Adrenal gland (tissue), 9 donors: ENCODE measurements at regions not wholly inside any gene's neighbourhood (a gene's known extent, or its start where the extent isn't known, plus 50 kb on each side); places are given as distances from the start of the nearest gene placed in this dataset.

Experiments used
- DNase-seq, 7 donors: peaks; one replicate each; pipeline ENCODE4 v3.0.0-alpha.2; 2019 to 2020
- H3K27ac ChIP-seq, 5 donors: fragments of 200-600 bp; sonication (generic) in 4 of 5; 1 replicate in 3 of 5; 2 replicates in 2 of 5; pipeline versions ENCODE4 v1.5.1 to v1.8.0; 2016 to 2020; ENCODE audit warnings: mild to moderate bottlenecking in 1 of 5
- H3K27me3 ChIP-seq: fragments of 200-600 bp; 2 replicates; pipeline ENCODE4 v1.8.0; 2021
- H3K36me3 ChIP-seq, 2 donors: fragments of 200-600 bp; replicated peaks in 1 of 2; 1 replicate in 1 of 2; 2 replicates in 1 of 2; pipeline versions ENCODE4 v1.5.1 to v1.8.0; 2018 to 2022
- H3K4me1 ChIP-seq, 2 donors: fragments of 200-600 bp; replicated peaks in 1 of 2; 1 replicate in 1 of 2; 2 replicates in 1 of 2; pipeline versions ENCODE4 v1.5.1 to v1.8.0; 2018 to 2021
- H3K4me3 ChIP-seq, 4 donors: fragments of 200-600 bp; sonication (generic) in 3 of 4; one replicate each; pipeline ENCODE4 v1.5.1; 2016 to 2018
- H3K9me3 ChIP-seq, 3 donors: fragments of 200-600 bp; sonication (generic) in 1 of 3; replicated peaks in 1 of 3; 1 replicate in 2 of 3; 2 replicates in 1 of 3; pipeline versions ENCODE4 v1.5.1 to v1.8.0; 2016 to 2021
- CTCF ChIP-seq, 6 experiments: fragments of 450-650 bp in 4 of 6; fragments of 200-600 bp in 2 of 6; sonication (generic) in 1 of 6; IDR thresholded peaks; 1 replicate in 5 of 6; 2 replicates in 1 of 6; pipeline versions ENCODE4 v1.5.1 to v1.8.0; 2016 to 2021; ENCODE audit warnings: antibody characterized with exemption in 6 of 6, mild to moderate bottlenecking in 2 of 6, moderate library complexity in 1 of 6
- POLR2A ChIP-seq, 2 donors: fragments of 450-650 bp; IDR thresholded peaks; one replicate each; pipeline ENCODE4 v1.6.1; 2017; ENCODE audit warnings: antibody characterized with exemption in 2 of 2, mild to moderate bottlenecking in 2 of 2, moderate library complexity in 1 of 2
- WGBS, 4 donors: extraction: QIAGEN DNeasy Blood & Tissue Kit in 2 of 4; methylation state at CpG; one replicate each; pipeline versions ENCODE4 v1.1.5 to v1.1.7; 2013 to 2017; 5-methylcytosine and 5-hydroxymethylcytosine counted together
- intact Hi-C, 2 donors: fragments of 100-400 bp; cut with DNase I; formaldehyde crosslinking; loops; one replicate each; pipeline versions ENCODE4 v1.14.1 to v1.15.0; 2022 to 2023
- donor health status: healthy with polysubstance abuse.
- donor health status: Bipolar disorder and iron deficiency.
- donor health status: DM: yes; HTN: yes; CAD: no.
- donor health status: DM: no; HTN: no; CAD: no.
- donor health status: DM: no; HTN: no; CAD: no.

DNA sequence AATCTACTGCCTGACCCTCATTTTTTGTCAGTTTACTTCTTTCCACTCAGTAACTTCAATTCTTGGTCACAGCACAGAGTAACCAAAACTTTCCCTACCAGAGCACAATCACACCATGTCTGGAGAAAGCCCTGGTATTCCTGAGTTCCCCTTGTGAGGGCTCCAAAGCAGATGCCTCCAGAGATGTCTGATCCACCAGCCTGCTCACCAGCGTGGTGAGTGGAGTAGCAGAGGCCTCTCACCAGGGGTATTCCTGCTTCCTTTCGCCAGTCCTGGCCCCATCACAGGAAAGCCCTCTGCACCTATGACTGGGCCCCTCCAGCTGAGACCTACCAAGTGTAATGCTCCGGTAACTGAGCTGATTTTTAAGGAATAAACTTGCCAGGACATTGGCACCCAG, 205.4 kb upstream of the HS3ST3A1 start:
- intact Hi-C loops = no loop called here
- H3K9me3 ChIP-seq = no peaks in the 10 kb centered on the region
- no peak overlapping the region for H3K4me3 ChIP-seq
- H3K27ac ChIP-seq = no peak overlapping the region
- H3K27me3 ChIP-seq = no peaks in the 10 kb centered on the region
- H3K4me1 ChIP-seq = no peaks in the 10 kb centered on the region
- H3K36me3 ChIP-seq = no peaks in the 10 kb centered on the region
- DNase-seq = no peak
- WGBS, 4 donors = 75 to 100% (median 91%) methylated on average over 2 to 3 of the region's 3 CpGs
- TF ChIP-seq CTCF (IDR thresholded peaks at IDR 0.05) = no peak

DNA sequence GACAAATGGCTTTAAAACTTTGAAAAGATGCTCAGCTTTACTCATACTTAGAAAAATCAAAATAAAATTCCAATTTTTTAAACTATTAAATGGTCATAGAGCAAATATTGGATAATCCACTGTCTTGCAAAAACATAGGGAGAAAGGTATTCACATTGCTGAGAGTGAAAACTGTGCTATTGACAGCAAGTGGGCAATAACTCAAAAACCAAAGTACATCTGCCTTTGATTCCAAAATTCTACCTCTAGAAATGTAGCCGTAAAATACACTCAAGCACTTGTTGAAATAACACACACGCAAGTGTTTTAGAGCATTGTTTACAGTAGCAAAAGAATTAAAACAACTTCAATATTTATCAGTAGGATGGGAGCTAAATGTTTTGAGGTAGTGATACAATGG, 210.6 kb upstream of the HS3ST3A1 start:
- no peaks in the 10 kb centered on the region for H3K4me1 ChIP-seq
- H3K27me3 ChIP-seq = no peaks in the 10 kb centered on the region
- no peak for DNase-seq
- TF ChIP-seq POLR2A (IDR thresholded peaks at IDR 0.05) = no peak
- TF ChIP-seq CTCF (IDR thresholded peaks at IDR 0.05) = no peak
- intact Hi-C loops = no loop called here
- H3K9me3 ChIP-seq = no peaks in the 10 kb centered on the region
- no peaks in the 10 kb centered on the region for H3K36me3 ChIP-seq
- H3K4me3 ChIP-seq = no peak overlapping the region
- 83 to 94% (median 87%) methylated on average over 2 of the region's 2 CpGs for WGBS, 4 donors
- H3K27ac ChIP-seq = no peak overlapping the region

GRCh38 chr17:13813347-13814240, 211.9 kb upstream of the HS3ST3A1 start:
- no peaks in the 10 kb centered on the region for H3K4me1 ChIP-seq
- H3K36me3 ChIP-seq = no peaks in the 10 kb centered on the region
- no peak overlapping the region for H3K4me3 ChIP-seq
- intact Hi-C loops = no loop called here
- no peak overlapping the region for H3K27ac ChIP-seq
- WGBS, 4 donors = 76 to 80% (median 77%) methylated on average over 16 to 17 of the region's 17 CpGs
- DNase-seq = no peak
- no peak for TF ChIP-seq POLR2A (IDR thresholded peaks at IDR 0.05)
- TF ChIP-seq CTCF (IDR thresholded peaks at IDR 0.05) = no peak
- no peaks in the 10 kb centered on the region for H3K27me3 ChIP-seq
- no peaks in the 10 kb centered on the region for H3K9me3 ChIP-seq

DNA sequence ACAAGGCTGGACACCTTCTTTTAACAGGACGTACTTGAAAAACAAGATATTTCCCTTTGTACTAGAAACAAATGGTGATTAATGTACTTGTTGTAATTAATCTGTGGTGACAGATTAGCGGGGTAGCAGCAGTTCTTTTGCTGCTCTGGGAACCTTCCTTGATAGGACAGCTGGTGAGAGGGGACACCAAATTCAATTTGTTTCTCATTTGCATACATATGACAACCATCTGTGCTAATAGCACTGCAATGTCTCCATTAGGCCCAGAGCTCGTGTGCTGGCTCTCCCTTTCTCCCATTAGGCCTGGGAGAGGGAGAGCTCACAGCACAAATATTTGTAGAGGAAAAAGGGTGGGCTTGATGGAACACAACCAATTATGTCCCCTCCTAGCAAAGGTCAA, 221.0 kb upstream of the HS3ST3A1 start:
- no peaks in the 10 kb centered on the region for H3K4me1 ChIP-seq
- H3K9me3 ChIP-seq = no peaks in the 10 kb centered on the region
- H3K36me3 ChIP-seq = no peaks in the 10 kb centered on the region
- no peak for TF ChIP-seq CTCF (IDR thresholded peaks at IDR 0.05)
- no peak for TF ChIP-seq POLR2A (IDR thresholded peaks at IDR 0.05)
- intact Hi-C loops = no loop called here
- no peak for DNase-seq
- H3K27ac ChIP-seq = no peak overlapping the region
- H3K4me3 ChIP-seq = no peak overlapping the region
- 54 to 66% (median 64%) methylated on average over 3 of the region's 3 CpGs for WGBS, 4 donors
- H3K27me3 ChIP-seq = no peaks in the 10 kb centered on the region
